ENCODE measurements at regions not wholly inside any gene's neighbourhood (a gene's known extent, or its start where the extent isn't known, plus 50 kb on each side); places are given as distances from the start of the nearest gene placed in this dataset.
"Not testable (repeated sequence)": the region's sequence is repeated elsewhere in the genome, so short reads cannot be mapped to it uniquely, and the experiment has no call there.

DNA sequence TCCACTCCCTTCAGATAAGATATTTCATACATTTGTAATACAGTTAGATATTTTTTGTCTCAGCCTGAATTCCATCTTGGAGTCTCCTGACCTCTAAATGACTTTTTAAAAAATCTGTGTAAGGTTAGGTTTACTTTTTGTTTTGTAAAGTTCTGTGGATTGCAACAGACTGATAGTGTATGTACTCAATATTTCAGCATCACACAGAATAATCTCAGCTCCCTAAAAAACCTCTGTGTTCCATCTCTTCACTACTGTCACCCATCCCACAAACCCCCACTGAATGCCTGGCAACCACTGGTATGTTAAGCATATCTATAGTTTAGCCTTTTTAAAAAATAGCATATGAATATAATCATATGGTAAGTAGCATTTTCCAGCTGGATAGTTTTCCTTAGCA is 951.1 kb upstream of the ADAMTS5 start:
- TF ChIP-seq, protein P1, sequence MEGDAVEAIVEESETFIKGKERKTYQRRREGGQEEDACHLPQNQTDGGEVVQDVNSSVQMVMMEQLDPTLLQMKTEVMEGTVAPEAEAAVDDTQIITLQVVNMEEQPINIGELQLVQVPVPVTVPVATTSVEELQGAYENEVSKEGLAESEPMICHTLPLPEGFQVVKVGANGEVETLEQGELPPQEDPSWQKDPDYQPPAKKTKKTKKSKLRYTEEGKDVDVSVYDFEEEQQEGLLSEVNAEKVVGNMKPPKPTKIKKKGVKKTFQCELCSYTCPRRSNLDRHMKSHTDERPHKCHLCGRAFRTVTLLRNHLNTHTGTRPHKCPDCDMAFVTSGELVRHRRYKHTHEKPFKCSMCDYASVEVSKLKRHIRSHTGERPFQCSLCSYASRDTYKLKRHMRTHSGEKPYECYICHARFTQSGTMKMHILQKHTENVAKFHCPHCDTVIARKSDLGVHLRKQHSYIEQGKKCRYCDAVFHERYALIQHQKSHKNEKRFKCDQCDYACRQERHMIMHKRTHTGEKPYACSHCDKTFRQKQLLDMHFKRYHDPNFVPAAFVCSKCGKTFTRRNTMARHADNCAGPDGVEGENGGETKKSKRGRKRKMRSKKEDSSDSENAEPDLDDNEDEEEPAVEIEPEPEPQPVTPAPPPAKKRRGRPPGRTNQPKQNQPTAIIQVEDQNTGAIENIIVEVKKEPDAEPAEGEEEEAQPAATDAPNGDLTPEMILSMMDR (IDR thresholded peaks at IDR 0.05), result not testable (repeated sequence)
- TF ChIP-seq EZH2phosphoT487, EZH2 (IDR thresholded peaks at IDR 0.05): not testable (repeated sequence)
